ENCODE measurements at regions not wholly inside any gene's neighbourhood (a gene's known extent, or its start where the extent isn't known, plus 50 kb on each side); places are given as distances from the start of the nearest gene placed in this dataset.

DNA sequence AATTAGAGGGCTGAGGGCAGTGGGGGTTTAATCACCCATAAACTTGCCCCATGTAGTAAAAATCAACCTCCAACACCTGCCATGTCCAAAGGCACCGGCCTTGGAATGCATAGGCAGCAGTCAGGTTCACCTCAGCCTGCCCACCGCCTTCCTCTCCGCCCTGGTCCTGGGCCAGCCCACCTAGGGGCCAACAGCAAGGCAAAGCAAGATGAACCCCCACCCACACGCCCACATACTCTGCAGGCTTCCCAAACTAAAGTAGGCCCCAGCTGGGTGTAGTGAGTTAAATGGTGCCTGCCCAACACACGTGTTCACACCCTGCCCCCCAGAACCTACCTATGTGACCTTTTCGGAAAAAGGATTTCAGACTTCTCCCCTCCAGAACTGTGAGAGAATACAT, 92.9 kb upstream of the RAI14 start:
- H3K9me2 ChIP-seq (ENCODE audit: low read depth, low read length) = no peaks in the 10 kb centered on the region
- H3K27me3 ChIP-seq (ENCODE audit: insufficient read depth, low read length) = no peaks in the 10 kb centered on the region
- no peak overlapping the region for H3K9ac ChIP-seq (ENCODE audit: low read length)
- no peak overlapping the region for H3K4me2 ChIP-seq (ENCODE audit: low read length)
- H3K36me3 ChIP-seq (ENCODE audit: insufficient read depth, low read length) = no peaks in the 10 kb centered on the region
- H3K79me2 ChIP-seq (ENCODE audit: insufficient read depth, low read length) = no peaks in the 10 kb centered on the region
- no peak overlapping the region for H3K27ac ChIP-seq (ENCODE audit: low read depth, low read length, poor library complexity, severe bottlenecking)
- H4K20me1 ChIP-seq (ENCODE audit: insufficient read depth, low read length) = no peaks in the 10 kb centered on the region
- no peak overlapping the region for H3K4me3 ChIP-seq (ENCODE audit: low read depth, low read length, poor library complexity, severe bottlenecking)
- H2AFZ ChIP-seq (ENCODE audit: low read length) = no peak overlapping the region
- no peaks in the 10 kb centered on the region for H3F3A ChIP-seq (ENCODE audit: insufficient read depth, low read length)
- TF ChIP-seq EZH2 (IDR thresholded peaks at IDR 0.05; ENCODE audit: borderline replicate concordance, low read length) (no peak), CTCF (IDR thresholded peaks at IDR 0.05; ENCODE audit: low read length) (no peak)
- H3K9me3 ChIP-seq (ENCODE audit: low read length) = no peaks in the 10 kb centered on the region
- no peaks in the 10 kb centered on the region for H3K4me1 ChIP-seq (ENCODE audit: insufficient read depth, low read length, severe bottlenecking)

DNA sequence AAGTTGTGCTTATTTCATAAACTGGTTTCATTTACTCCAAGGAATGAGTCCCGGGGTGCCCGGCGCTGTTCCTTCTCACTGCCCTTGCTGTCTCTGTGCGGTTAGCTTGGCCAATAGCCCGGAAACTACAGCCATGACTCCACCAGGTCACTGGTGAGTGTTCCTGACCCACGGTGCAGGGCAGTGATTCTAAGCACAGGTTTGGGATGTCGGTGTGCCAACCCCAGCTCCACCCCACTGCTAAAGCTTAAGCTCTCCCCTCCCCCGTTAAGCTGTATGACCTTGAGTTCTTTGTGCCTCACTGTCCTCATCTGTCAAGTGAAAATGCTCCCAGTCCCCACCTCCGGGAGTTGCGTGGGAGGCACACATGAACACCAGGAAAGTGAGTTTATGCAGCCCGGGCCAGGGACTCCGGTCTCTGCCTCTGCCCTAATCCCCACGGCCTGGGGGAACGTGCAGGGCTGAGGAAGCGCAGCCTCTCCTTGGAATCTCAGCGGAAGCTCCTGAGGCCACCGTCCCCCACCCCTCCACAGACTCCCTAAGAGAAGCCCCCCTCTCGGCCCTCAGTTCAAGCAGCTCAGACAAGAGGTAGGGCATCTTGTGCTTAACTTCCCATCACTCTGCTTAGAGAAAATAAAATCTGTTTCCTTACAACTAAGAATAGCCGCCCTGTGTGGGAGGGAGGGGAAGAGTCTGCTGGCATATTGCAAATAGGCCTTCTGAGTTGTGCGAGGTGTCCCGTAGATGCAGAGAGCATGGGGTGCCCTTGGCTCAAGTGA, 92.0 kb upstream of the RAI14 start:
- H3K4me2 ChIP-seq (ENCODE audit: low read length) = no peak overlapping the region
- H3K27ac ChIP-seq (ENCODE audit: low read depth, low read length, poor library complexity, severe bottlenecking) = no peak overlapping the region
- no peaks in the 10 kb centered on the region for H3K36me3 ChIP-seq (ENCODE audit: insufficient read depth, low read length)
- no peaks in the 10 kb centered on the region for H3K79me2 ChIP-seq (ENCODE audit: insufficient read depth, low read length)
- H3K9me2 ChIP-seq (ENCODE audit: low read depth, low read length) = no peaks in the 10 kb centered on the region
- H3K9me3 ChIP-seq (ENCODE audit: low read length) = no peaks in the 10 kb centered on the region
- H4K20me1 ChIP-seq (ENCODE audit: insufficient read depth, low read length) = no peaks in the 10 kb centered on the region
- no peaks in the 10 kb centered on the region for H3K27me3 ChIP-seq (ENCODE audit: insufficient read depth, low read length)
- H3K9ac ChIP-seq (ENCODE audit: low read length) = no peak overlapping the region
- H3K4me1 ChIP-seq (ENCODE audit: insufficient read depth, low read length, severe bottlenecking) = no peaks in the 10 kb centered on the region
- no peak overlapping the region for H3K4me3 ChIP-seq (ENCODE audit: low read depth, low read length, poor library complexity, severe bottlenecking)
- TF ChIP-seq EZH2 (IDR thresholded peaks at IDR 0.05; ENCODE audit: borderline replicate concordance, low read length) = no peak
- TF ChIP-seq CTCF (IDR thresholded peaks at IDR 0.05; ENCODE audit: low read length) = no peak
- no peaks in the 10 kb centered on the region for H3F3A ChIP-seq (ENCODE audit: insufficient read depth, low read length)
- no peak overlapping the region for H2AFZ ChIP-seq (ENCODE audit: low read length)

DNA sequence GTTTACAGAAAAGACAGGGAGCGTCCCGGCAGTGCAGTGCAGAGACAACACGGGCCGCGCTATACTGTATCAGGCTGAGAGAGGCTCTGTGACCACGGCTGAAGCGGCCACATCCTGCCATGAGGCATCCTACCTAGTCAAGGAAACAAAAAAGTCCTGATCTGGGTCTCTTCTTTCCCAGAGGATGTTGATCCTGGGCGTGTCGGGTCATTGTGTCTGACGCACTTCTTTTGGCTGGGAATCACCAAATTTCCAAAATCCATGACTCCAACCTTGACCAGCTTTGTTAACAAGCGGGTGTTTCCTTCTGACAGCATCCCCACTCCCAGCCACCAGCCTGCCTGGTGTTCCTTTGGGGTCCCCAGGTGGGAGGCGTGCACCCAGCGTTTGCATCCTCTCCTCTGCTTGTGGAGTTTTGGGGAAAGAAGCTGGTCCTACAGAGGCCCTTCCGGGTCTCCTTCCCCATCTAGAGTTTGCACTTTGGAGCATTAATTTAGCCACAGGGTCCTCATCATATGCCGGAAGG, 91.4 kb upstream of the RAI14 start:
- H3K79me2 ChIP-seq (ENCODE audit: insufficient read depth, low read length) = no peaks in the 10 kb centered on the region
- no peaks in the 10 kb centered on the region for H3K9me2 ChIP-seq (ENCODE audit: low read depth, low read length)
- no peaks in the 10 kb centered on the region for H3K4me1 ChIP-seq (ENCODE audit: insufficient read depth, low read length, severe bottlenecking)
- H4K20me1 ChIP-seq (ENCODE audit: insufficient read depth, low read length) = no peaks in the 10 kb centered on the region
- no peak overlapping the region for H3K27ac ChIP-seq (ENCODE audit: low read depth, low read length, poor library complexity, severe bottlenecking)
- H3K9ac ChIP-seq (ENCODE audit: low read length) = no peak overlapping the region
- no peaks in the 10 kb centered on the region for H3K9me3 ChIP-seq (ENCODE audit: low read length)
- no peak overlapping the region for H3K4me2 ChIP-seq (ENCODE audit: low read length)
- H3K27me3 ChIP-seq (ENCODE audit: insufficient read depth, low read length) = no peaks in the 10 kb centered on the region
- no peaks in the 10 kb centered on the region for H3K36me3 ChIP-seq (ENCODE audit: insufficient read depth, low read length)
- no peaks in the 10 kb centered on the region for H3F3A ChIP-seq (ENCODE audit: insufficient read depth, low read length)
- H2AFZ ChIP-seq (ENCODE audit: low read length) = no peak overlapping the region
- no peak overlapping the region for H3K4me3 ChIP-seq (ENCODE audit: low read depth, low read length, poor library complexity, severe bottlenecking)
- TF ChIP-seq EZH2 (IDR thresholded peaks at IDR 0.05; ENCODE audit: borderline replicate concordance, low read length) = no peak
- no peak for TF ChIP-seq CTCF (IDR thresholded peaks at IDR 0.05; ENCODE audit: low read length)

Data from OCI-LY1 (cell line).